ENCODE measurements at regions not wholly inside any gene's neighbourhood (a gene's known extent, or its start where the extent isn't known, plus 50 kb on each side); places are given as distances from the start of the nearest gene placed in this dataset.
A peak's percentile ranks its signal among the peaks of the same experiment; 100 is the strongest.
"Not testable (repeated sequence)": the region's sequence is repeated elsewhere in the genome, so short reads cannot be mapped to it uniquely, and the experiment has no call there.

GRCh38 chr20:30393523-30393922, 863.9 kb upstream of the DEFB115 start:
- DNase-seq (ENCODE audit: low read depth), result not testable (repeated sequence)

DNA sequence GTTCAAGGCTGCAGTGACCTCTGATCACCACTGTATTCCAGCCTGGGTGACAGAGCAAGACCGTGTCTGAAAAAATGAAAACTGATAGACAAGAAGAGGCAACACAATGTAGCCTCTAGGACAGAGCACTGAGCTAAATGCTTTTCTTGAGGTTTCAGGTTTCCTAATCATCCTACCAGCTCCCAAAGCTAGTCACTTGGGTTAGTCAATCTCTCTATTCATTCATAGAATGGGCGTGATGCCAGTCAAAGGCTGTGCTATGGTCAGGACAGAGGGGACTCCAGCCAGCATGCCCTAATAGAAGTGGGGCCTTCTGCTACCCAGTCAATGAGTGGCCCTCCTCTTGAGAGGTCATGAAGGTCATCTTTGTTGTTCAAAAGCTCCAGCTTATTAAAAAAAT, 860.4 kb upstream of the DEFB115 start:
- not testable (repeated sequence) for DNase-seq (ENCODE audit: low read depth)

- DNase-seq (ENCODE audit: low read depth), result not testable (repeated sequence)
Measured at GRCh38 chr20:30405061-30405460, 852.4 kb upstream of the DEFB115 start.

GRCh38 chr20:30405585-30405984, 851.9 kb upstream of the DEFB115 start:
- DNase-seq (ENCODE audit: low read depth), result not testable (repeated sequence)

DNA sequence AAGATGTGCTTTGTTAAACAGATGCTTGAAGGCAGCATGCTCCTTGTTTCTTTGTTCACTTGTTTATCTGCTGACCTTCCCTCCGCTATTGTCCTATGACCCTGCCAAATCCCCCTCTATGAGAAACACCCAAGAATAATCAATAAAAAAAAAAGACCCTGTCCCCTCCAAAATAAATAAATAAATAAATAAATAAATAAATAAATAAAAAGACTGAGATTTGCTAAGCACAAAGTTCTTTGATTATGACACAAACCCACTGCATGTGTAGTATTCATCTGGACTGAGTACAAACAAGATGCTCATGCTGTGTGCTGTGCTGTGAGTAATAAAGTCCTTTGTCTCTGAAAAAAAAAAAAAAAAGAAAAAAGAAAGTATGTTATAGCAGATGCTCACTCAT, 851.1 kb upstream of the DEFB115 start:
- DNase-seq (ENCODE audit: low read depth), result peak; percentile 8

DNA sequence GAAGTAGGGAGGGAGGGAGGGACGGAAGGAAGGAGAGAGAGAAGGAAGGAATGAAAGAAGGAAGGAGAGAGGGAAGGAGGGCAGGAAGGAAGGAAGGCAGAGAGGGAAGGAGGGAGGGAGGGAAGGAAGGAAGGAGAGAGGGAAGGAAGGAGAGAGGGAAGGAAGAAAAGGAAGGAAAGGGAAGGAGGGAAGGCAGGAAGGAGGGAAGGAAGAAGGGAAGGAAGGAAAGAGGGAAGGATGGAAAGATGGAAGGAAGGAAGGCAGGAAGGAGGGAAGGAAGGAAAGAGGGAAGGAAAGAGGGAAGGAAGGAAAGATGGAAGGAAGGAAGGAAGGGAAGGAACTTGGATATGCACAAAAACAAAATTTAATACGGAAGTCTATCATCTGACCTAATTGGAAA, 844.5 kb upstream of the DEFB115 start:
- no peak for DNase-seq (ENCODE audit: low read depth)

DNA sequence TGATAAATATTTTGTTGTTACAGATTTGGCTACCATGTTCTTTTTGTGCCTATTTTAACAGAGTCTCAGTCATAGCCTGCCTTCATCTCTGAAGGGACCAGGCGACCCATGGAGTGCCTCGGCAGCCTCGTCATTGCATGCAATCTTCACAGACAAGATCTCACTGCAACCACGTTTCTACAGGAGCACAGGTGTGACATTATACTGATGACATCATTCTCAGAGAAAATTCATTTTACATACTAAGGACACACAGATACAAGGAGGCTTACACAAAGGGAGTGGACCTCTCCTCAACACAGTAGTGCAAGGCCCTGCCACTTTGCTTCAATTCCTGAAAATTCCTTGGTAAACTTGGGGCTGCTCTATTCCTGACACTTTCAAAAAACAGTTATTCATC, 840.1 kb upstream of the DEFB115 start:
- DNase-seq (ENCODE audit: low read depth), result not testable (repeated sequence)

DNA sequence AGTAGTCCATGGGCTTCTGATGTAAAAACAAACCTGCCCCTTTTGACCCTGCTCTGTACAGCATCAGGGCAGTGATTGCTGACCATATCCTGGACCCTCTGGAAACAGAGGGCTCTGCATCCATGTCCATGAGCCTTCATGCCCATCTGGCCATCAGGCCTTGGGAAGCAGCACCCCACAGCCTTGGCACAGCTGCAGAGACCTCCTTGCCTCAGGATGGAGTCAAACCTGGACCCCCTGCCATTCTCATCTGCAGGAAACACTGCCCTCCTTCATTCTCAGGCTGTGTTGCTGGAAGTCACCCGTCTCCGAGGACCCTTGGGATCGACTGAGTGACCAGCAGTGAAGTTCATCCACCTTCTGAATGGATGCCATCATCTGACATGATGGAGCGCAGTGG, 839.1 kb upstream of the DEFB115 start:
- not testable (repeated sequence) for DNase-seq (ENCODE audit: low read depth)

GRCh38 chr20:30419466-30419865, 838.0 kb upstream of the DEFB115 start:
- no peak for DNase-seq (ENCODE audit: low read depth)

DNA sequence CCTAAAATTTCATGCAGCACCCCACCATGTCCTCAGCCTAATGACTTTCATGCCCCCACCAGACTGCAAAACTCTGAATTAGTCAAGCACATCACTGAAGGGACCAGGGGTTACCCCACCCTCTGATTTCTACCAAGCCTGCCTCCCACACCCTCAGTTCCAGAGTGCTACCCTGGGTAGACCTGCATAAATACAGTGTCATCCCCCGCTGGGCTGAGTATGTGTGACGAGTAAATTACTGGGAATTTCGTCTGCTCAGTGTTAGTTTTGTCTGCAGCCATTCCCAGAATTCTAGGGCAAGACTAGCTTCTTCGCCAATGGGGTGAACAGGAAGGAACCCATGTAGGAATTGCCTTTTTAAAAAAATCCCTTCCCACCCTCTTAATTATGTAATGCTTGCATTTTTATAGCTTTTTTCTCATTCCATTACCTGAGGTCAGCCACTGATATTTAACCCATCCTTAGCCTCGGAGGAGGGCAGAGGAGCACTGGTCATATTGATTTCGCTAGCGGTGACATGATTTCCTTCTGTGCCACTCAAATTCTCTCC, 837.5 kb upstream of the DEFB115 start:
- not testable (repeated sequence) for DNase-seq (ENCODE audit: low read depth)

Measured in EH (cell line).